ENCODE measurements at regions not wholly inside any gene's neighbourhood (a gene's known extent, or its start where the extent isn't known, plus 50 kb on each side); places are given as distances from the start of the nearest gene placed in this dataset.
A peak's percentile ranks its signal among the peaks of the same experiment; 100 is the strongest.

DNA sequence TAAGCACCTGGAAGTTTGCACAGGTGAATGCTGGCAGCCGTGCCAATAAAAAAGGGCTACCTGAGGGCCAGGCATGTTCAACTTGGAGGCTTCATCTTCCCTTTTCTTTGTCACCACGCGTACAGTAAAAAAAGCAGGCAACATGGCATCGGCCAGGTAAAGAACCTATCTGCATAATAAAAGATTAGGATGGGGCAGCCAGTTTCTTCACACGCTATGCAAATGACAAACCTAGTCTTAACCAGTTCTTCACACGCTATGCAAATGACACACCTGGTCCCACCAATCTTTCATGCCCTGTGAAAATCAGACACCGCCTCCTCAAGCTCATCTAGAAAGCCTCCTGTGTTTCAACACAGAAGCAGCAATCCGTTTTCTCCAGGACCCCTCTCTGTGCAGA is 413.4 kb downstream of the HLX start:
- no peak for DNase-seq (ENCODE audit: low read depth, low spot score)

DNA sequence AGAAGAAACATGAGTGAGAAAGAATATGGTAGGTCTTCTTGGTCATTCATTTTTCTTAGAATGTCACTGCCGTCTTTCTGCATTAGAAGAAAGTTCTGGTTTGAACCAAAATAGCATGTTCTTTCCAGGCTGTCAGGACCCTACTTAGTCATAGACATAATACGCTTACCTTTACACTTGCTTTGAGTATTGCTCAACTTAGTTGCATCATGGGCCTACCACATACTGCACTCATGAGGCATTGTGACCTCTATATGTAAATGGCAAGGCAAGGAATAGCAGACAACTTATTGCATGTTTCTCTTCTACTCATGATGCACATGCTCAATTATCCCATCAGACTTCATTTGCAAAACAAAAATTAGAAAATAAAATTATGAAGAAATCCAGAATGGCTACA is 415.0 kb downstream of the HLX start:
- DNase-seq (ENCODE audit: low read depth, low spot score), result no peak

DNA sequence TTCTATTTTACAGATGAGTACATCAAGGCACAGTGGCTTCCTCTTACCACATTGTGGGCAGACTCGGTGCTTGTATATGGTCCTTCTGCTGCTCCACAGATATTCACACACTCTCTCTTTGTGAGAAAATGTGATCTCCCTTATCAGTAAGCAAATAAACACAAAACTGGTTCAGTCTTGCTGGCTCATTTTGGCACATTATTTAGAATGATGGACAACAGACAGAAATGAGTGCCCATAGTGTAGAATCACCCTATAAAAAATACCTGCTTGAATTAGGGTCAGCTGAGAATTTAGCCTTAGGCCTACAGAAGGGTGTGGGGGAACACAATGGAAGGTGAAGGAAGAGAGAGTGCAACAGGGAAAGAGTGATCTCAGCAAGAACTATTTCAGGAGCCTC is 423.1 kb downstream of the HLX start:
- no peak for DNase-seq (ENCODE audit: low read depth, low spot score)

DNA sequence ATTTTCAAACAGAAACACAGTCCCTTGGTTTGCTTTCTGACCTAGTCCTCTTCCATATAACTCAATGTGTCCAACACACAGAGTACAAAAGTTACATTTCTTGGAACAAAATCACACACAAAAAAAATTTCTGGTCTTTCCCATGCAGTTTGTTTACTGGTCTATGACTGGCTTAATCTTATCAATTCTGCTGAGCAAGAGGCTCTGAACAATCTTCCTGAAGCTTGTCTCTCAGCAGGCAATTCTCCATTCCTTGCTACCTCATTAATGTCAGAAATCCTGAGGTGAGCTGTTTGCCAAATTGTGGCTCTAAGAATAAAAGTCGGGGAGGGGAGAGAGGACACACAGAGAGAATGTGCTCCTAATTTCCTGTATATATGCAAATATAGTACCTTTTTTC is 423.6 kb downstream of the HLX start:
- DNase-seq (ENCODE audit: low read depth, low spot score), result no peak

DNA sequence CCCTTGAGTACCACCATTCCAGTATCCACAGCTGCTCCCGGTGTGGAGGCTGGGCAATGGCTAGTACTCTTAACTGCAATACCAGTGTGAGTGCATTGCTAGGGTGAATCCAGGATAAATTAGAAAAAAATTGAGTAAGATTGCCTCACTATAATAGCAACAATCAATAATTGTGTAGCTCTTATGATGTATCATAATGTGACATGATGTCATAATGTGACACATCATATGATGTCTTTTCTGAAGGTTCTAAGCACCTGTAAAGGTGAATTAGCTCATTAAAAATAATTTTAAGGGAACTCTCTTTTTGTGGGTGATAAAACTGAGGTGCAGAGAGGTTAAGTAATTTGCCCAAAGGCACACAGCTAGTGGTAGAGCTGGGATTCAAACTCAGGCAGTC is 424.4 kb downstream of the HLX start:
- no peak for DNase-seq (ENCODE audit: low read depth, low spot score)

DNA sequence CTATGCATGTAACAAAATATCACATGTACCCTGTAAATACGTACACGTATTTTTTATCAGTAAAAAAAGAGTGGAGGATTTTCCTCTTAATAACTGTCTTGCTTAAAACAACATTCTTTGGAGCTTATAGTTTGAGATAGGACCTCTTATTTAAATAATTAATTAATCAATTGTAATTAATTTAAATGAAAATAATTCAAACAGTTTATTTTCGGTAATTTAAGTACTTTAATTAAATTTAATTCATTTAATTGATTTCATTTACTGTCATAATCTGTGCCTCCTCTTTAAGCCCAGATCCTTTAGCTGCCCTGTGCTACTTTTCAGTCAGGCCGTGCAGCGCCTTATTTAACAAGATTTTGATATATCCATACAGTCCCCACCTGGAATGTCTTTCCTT is 427.0 kb downstream of the HLX start:
- no peak for DNase-seq (ENCODE audit: low read depth, low spot score)

DNA sequence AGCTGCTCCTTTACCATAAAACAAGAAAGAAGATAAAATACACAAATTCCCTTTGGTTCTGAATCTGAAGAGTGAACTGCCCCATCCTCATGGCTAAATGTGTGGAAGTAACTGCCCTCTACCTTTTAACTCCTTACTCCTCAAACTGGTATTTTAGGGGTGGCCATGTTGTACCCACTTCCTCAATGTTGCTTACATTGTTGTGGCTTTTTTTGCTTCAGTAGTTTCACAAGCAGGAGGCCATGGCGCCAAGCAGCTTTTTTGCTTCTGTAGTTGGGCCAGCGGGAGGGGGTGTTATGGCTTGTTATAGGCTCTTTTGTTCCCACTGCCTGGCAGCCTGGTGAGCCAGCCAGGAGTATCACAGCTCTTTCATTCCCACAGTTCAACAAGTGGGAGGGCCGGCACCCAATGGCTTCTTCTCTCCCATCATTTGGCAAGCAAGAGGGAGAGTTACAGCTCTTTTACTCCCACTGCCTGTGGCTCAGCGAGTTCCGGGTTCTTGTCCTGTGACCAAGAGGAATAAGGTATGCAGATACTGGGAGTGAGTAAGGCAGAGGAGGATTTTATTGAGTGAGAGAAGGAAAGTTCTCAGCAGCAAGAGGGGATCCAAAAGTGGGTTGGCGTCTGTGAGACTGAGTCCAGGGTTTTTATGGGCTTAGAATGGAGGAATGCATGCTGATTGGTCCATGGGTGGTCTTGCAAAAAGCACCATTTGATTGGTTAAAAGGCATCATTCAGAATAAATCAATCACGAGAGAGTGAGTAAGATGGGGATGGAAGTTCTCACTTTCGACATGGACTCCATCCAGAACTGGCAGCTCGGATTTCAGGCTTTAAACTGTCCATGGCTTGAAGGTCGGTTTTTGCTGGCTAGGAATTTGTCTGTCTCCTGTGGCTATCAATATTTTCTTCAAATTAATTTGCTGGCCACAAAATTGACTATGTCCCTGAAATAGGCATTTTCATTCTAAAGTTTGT is 429.6 kb downstream of the HLX start:
- DNase-seq (ENCODE audit: low read depth, low spot score), result no peak

DNA sequence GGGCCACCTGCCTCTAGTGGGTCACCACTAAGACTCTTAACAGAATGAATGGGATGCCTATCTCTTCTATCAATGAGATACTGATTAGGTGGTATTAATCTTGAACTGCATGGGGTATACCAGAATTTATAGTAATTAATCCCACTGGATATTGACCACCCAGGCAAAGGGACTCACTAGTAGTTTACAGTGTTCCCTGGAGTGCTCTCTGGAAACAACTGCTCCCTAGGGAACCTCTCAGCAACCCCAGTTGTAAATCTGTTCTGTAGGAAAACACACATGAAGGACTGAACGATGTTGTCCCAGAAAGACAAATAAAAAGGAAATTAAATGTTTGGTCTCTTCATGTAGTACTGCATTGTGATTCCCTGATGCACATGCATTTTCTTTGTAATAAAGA is 430.5 kb downstream of the HLX start:
- no peak for DNase-seq (ENCODE audit: low read depth, low spot score)

DNA sequence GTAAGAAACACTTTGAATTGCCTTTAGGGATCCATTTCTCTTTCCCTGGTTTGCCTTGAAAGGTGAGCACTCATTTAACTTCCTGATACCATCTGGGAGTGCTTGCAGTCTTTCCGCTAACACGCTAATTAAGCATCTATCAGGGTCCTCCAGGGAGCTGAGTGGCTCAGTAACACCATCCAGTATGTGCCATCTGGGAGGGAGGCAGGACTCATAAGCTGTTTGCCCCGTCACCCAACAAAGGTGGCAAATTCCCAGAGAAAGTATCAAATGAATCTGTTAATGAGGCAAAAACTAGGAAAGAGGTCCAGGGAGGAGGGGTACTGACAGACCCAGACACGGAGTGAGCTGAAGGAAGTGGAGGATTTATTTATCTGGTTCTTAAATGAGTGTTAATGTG is 430.9 kb downstream of the HLX start:
- DNase-seq (ENCODE audit: low read depth, low spot score), result no peak

DNA sequence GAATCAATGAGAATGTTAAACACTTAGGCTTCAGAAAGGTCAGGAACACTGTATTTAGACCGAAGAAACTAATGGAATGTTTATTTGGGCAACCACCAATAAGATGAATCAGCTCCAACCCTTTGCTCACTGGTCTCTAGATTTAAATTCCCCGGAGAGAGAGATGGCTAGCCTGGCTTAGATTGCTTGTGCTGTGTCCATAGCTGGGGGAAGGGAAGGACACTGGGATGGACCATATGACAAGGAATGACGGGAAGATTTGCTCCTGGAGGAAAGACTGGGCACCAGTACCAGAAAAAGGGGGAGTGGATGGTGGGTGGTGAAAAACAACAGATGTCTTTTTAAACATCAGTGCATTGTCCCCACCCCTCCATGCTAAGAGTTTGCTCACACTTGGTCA is 426.6 kb downstream of the DUSP10 start:
- DNase-seq (ENCODE audit: low read depth, low spot score), result no peak

DNA sequence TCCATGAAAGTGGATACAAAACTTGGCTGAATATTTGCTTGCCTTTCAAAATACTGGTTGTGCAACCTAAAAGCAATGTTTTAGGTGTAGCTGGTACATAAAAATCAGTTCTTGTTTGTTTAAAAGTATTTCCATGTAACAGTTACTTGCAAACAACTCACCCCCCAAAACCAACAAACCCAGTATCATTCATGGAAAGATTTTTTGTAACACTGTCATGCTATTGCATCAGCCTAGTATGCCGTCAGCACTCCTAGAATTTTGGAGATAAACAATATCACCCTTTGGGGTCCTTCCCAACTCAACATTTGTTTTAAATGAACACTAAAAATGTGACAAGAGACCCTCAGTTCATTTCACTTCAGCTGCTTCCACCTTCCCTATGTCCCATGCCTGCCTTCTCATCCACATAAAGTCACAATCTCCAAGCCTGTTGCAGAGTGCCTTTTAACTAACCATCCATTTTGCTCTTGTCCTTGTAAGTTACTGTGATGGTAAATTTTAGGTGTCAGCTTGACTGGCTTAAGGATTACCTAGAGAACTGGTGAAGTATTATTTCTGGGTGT is 425.3 kb downstream of the DUSP10 start:
- DNase-seq (ENCODE audit: low read depth, low spot score), result no peak

DNA sequence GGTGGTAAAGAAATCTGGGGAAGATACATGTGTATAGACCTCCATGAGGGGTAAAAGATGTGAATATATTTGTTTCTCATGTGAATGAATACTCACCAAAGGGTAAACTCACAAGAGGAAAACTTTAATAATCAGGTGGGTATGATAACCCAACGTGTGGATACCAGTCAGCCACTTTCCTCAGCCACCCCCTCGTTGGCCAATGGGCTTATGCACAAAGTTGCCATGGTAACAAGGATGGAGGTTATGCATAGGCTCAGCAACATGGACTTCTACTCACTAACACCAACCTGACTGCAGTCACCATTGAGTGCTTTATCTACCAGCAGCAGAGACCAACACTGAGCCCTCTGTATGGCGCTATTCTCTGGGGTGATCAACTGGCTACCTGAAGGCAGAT is 424.4 kb downstream of the DUSP10 start:
- no peak for DNase-seq (ENCODE audit: low read depth, low spot score)

DNA sequence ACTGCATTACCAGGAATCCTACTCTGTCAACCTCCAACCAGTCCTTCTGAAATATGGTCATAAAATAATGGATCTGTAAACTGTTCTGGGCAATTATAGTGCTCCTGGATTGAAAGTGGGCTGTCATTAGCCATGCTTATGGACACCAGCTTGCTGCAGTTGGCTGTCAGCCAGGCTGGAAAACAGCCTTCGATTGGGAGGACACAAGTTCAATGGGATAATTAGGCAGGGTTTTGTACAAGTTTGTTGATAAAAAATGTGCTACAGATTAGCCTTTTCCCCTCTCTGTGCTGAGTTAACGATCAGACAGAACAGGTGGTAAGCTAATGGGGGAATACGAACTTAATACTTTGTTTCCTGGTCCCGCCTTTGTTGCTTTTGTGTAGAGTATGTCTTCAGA is 413.9 kb downstream of the DUSP10 start:
- DNase-seq (ENCODE audit: low read depth, low spot score), result no peak

DNA sequence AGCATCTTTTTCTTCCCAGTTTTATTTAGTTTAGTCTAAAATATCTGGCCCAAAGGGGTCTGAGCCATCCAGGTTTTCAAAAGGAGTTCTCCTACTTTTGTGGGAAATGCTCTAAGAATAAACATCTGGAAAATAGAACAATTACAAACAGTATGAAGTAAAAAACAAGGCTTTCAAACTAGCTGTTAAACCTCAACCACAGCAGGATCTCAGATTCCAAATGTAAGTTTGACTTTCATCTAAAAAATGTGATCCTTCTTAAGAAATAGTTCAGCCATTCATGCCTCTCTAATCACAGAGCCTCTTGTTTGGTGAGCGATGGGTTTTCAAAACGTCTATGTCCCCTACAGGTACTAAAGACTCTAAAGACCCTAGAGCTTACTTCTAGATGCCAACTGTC is 413.5 kb downstream of the DUSP10 start:
- DNase-seq (ENCODE audit: low read depth, low spot score), result no peak

DNA sequence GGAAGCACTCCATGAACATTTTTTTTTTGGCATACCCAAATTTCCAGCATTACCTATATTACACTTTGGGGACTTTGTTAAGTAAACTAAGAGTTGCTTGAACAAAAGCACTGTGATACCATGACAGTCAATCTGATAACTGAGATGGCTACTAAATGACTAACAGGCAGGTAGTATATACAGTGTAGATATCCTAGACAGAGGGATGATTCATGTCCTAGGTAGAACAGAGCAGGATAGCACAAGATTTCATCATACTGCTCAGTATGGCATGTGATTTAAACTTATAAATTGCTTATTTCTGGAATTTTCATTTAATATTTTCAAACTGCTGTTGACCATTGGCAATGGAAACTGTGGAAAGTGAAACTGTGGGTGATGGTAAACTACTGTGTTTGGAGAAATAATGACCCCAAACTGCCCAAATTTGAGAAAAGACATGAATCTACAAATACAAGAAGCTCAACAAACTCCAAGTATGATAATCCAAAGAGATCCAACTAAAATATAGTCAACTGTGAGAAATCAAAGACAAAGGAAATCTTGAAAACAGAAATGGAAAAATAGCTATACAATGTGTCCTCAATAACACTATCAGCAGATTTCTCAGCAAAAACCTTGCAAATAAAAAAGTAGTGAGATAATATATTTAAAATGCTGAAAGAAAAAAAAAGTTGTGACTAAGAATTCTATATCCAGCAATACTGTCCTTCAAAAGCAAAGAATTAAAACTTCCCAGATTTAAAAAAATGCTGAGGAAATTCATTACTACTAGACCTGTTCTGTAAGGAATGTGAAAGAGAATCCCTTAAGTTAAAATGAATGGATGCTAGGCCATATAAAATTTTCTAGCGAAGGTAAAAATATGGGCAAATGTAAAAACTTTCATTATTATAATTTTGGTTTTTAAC is 410.4 kb downstream of the DUSP10 start:
- no peak for DNase-seq (ENCODE audit: low read depth, low spot score)

DNA sequence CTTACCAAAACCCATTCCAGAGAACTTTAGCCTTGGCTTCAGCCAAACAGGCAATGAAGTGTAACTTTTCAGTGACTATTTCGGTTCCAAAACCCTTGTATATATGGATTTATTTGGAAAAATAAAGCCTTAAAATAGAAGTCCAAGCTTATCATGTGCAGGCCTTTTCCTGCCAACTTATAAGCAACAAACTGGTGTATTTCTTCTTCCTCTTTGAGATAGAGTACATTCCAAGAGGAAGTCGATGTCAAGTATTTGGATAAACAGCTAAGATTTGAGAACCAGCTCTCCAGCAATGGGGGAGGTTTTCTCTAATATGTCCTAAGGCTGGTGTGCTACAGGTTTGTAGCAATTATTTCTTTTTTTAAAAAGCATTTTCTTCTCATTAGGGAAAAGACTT is 407.8 kb downstream of the DUSP10 start:
- peak; percentile 24 for DNase-seq (ENCODE audit: low read depth, low spot score)

DNA sequence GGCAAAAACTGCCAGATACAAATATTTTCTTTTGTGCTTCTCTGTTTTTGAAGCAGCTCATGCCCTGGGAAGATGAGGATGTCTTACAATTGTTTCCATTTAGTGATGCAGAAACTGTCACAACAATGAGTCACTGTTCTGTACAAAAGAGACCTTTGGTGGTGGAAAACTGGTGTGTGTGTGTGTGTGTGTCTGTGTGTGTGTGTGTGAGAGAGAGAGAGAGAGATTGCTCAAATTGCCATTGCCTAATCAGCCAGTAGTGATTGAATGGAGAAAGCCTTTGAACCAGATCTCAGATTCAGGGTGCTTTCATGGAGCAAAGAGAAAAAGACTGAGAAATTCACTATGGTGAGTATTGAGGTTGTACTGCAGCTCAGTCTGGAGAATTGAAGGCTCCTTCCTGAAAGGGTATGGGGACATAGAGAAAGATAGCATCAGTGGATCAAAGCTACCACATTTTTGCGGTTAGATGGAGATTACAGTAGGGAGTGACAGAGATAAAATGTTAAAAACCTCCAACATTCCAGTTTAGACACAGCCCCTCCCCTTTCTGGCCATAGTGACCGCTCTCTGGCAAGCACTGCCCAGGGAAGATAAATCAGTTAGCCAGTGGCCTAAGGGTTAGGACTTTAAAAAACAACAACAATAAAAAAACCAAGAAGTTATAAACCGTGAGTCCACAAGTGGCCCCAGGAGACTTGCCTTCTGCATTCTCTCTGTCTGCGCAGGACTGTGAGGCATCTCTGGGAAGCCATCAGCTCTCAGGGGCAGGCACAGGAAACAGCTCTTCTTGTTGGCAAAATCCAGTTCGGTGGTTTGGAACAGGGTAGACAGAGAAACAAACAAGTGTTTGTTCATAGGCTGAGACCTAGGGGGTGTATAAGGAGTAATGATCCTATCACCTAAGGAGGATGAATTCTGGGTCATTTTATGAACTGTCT is 406.5 kb downstream of the DUSP10 start:
- peak; percentile 20 for DNase-seq (ENCODE audit: low read depth, low spot score)

DNA sequence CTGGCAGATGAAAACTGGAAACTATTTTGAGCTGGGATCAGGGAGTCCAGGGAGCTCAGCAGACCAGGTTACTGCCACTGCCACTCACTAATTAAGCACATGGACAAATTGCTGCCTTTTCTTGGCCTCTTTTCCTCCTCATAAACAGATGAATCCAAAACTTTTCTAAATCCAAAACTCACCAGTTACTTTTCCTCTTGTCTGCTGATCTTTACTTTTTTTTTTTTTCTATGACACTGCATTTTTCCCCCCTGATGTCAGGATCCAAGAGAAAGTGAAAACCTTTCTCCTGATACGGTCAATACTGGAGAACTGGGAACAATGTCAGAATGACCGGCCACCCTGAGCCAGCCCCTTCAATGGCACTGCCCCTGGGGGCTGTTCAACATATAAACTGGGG is 405.8 kb downstream of the DUSP10 start:
- no peak for DNase-seq (ENCODE audit: low read depth, low spot score)

DNA sequence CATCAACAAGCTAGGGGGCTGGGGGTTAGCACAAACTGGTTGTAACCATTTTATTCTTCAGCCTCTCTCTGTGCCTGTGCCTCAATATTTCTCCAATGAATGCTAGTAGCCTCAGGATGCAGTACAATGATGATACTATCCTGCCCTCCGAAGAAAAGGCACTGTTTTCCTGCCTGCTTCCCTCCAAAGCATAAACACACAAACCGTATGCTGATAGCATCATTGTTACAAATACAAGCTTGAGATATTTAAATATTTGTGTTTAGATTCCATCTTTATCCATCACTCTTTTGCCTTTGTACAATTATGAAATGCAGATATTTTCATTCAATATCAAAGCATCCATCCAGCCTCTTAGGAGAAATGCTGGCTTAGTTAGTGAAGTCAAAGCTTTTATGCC is 404.8 kb downstream of the DUSP10 start:
- DNase-seq (ENCODE audit: low read depth, low spot score), result no peak

DNA sequence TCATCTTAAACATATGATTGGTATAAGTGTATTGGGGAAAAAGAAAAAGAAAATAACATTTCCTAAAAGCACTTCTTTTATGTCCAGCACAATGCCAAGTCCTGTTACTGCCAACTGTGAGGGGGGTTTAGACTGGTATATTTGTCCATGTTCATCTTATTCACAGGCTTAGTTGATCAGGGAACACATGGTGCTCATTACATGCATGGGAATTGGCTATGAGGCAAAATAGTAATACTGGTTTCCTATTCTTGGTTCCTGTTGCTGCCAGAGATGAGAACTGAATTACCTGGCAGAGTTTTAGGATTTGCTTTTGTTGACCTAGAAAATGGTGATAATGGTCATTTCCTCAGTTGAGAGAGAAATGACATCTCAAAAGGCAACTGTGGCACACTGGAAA is 398.8 kb downstream of the DUSP10 start:
- DNase-seq (ENCODE audit: low read depth, low spot score), result no peak

DNA sequence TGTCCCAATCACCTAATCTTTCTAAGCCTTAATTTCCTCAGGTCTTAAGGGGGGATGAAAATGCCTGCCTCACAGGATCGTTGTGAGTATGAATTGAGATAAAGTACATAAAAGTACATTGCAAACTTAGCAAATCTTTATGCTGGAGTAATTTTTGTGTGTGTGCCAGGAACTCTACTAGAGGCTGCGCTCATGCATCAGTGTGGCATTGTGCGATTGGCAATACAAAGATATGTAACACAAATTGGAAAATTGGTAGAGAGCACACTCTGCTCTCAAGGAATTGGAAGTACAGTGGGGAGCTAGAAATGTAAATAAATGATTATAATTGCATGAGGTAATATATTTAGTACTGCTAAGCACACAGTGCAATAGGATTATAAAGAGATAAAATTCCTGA is 398.3 kb downstream of the DUSP10 start:
- no peak for DNase-seq (ENCODE audit: low read depth, low spot score)
